Loucy (cell line): ENCODE measurements at regions not wholly inside any gene's neighbourhood (a gene's known extent, or its start where the extent isn't known, plus 50 kb on each side); places are given as distances from the start of the nearest gene placed in this dataset.

Experiments used
- H2AFZ ChIP-seq: fragments of 200-600 bp; sonication (generic); 2 replicates; pipeline ENCODE4 v1.6.0; 2016; ENCODE audit warnings: antibody characterized with exemption, mild to moderate bottlenecking, low read length, moderate library complexity
- H3F3A ChIP-seq: fragments of 200-600 bp; 2 replicates; pipeline ENCODE4 v1.6.0; 2016; ENCODE audit warnings: antibody characterized with exemption, low read depth, mild to moderate bottlenecking
- H3K27me3 ChIP-seq: fragments of 200-600 bp; sonication (generic); 2 replicates; pipeline ENCODE4 v1.6.1; 2014; ENCODE audit warnings: low read length, mild to moderate bottlenecking; ENCODE audit not compliant: insufficient read depth, poor library complexity, severe bottlenecking
- H3K36me3 ChIP-seq: fragments of 200-600 bp; sonication (generic); 2 replicates; pipeline ENCODE4 v1.6.1; 2016; ENCODE audit warnings: low read length; ENCODE audit not compliant: insufficient read depth
- H3K4me1 ChIP-seq: fragments of 200-600 bp; sonication (generic); 2 replicates; pipeline ENCODE4 v1.5.1; 2014; ENCODE audit warnings: low read length, mild to moderate bottlenecking; ENCODE audit not compliant: insufficient read depth, poor library complexity, severe bottlenecking
- H3K4me2 ChIP-seq: fragments of 200-600 bp; sonication (generic); 2 replicates; pipeline ENCODE4 v1.6.0; 2014; ENCODE audit warnings: antibody characterized with exemption, low read length, low read depth, mild to moderate bottlenecking; ENCODE audit not compliant: poor library complexity, severe bottlenecking
- H3K4me3 ChIP-seq: fragments of 200-600 bp; sonication (generic); 2 replicates; pipeline ENCODE4 v1.5.1; 2014; ENCODE audit warnings: low read length, mild to moderate bottlenecking, mixed read lengths; ENCODE audit not compliant: poor library complexity, severe bottlenecking
- H3K79me2 ChIP-seq: fragments of 200-600 bp; sonication (generic); 2 replicates; pipeline ENCODE4 v1.6.1; 2014; ENCODE audit warnings: low read length; ENCODE audit not compliant: insufficient read depth
- H3K9ac ChIP-seq: fragments of 200-600 bp; sonication (generic); 2 replicates; pipeline ENCODE4 v1.6.0; 2014; ENCODE audit warnings: mild to moderate bottlenecking, low read depth, low read length, moderate library complexity; ENCODE audit not compliant: poor library complexity, severe bottlenecking
- H3K9me2 ChIP-seq: fragments of 200-600 bp; sonication (generic); replicated peaks from 2 replicates; pipeline ENCODE4 v1.6.1; 2016; ENCODE audit warnings: low read depth, low read length, mixed read lengths
- H3K9me3 ChIP-seq: fragments of 200-600 bp; sonication (generic); 2 replicates; pipeline ENCODE4 v1.6.1; 2014; ENCODE audit warnings: mild to moderate bottlenecking, antibody characterized with exemption, low read length, low read depth; ENCODE audit not compliant: insufficient read depth
- H4K20me1 ChIP-seq: fragments of 200-600 bp; sonication (generic); 2 replicates; pipeline ENCODE4 v1.6.0; 2014; ENCODE audit warnings: antibody characterized with exemption, low read length, mild to moderate bottlenecking; ENCODE audit not compliant: insufficient read depth, poor library complexity, severe bottlenecking
- EZH2phosphoT487 ChIP-seq: fragments of 200-600 bp; IDR thresholded peaks from 2 replicates; pipeline ENCODE4 v1.6.1; 2018; ENCODE audit warnings: antibody characterized with exemption, mild to moderate bottlenecking, moderate library complexity, borderline replicate concordance
- TF ChIP-seq, protein P1 (sequence below): fragments of 200-600 bp; sonication (generic); conservative IDR thresholded peaks from 2 replicates; pipeline ENCODE4 v1.5.1; 2014; ENCODE audit warnings: mild to moderate bottlenecking, antibody characterized with exemption, low read length

DNA sequence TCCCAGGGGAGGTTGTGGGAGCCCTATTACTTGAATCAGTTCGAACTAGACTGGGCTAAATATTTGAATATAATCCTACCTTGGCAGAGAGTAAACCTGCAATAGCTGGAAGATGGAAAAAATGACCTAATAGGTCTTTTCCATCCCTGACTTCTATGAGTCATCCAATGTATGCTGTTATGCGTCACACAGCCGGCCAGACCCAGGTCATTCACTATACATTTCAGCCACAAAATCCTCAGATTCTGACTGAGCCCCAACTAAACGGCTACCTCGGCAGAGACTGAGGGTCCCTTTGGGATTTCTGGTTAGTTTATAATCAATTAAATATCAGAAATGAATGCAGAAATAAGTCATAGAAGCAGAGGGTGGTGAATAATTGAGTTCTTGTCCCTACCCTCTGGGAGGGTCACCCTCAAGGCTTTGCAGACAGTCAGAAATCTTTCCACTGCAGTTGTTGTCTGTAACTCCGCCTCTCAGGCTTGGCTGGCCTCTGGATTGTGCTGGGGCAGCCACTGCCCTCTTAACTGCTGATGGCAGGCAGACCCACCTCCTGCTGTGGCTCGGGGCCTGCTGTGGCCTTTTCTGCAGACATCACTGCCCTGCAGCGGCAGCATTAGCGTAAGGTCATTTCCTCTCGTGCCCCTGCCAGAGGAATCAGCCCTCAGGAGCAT is 240.5 kb downstream of the TGFB2 start:
- Histone ChIP-seq H3K79me2 (no peaks in the 10 kb centered on the region), H3F3A (no peaks in the 10 kb centered on the region), H3K9me2 (no peaks in the 10 kb centered on the region; the same call in 1 of the 2 replicates), H4K20me1 (no peaks in the 10 kb centered on the region), H3K36me3 (no peaks in the 10 kb centered on the region), H3K9ac (no peak overlapping the region), H3K9me3 (no peaks in the 10 kb centered on the region), H3K4me1 (no peaks in the 10 kb centered on the region), H3K4me3 (no peak overlapping the region), H3K4me2 (no peak overlapping the region), H2AFZ (no peak overlapping the region), H3K27me3 (no peaks in the 10 kb centered on the region)
- TF ChIP-seq, protein P1, sequence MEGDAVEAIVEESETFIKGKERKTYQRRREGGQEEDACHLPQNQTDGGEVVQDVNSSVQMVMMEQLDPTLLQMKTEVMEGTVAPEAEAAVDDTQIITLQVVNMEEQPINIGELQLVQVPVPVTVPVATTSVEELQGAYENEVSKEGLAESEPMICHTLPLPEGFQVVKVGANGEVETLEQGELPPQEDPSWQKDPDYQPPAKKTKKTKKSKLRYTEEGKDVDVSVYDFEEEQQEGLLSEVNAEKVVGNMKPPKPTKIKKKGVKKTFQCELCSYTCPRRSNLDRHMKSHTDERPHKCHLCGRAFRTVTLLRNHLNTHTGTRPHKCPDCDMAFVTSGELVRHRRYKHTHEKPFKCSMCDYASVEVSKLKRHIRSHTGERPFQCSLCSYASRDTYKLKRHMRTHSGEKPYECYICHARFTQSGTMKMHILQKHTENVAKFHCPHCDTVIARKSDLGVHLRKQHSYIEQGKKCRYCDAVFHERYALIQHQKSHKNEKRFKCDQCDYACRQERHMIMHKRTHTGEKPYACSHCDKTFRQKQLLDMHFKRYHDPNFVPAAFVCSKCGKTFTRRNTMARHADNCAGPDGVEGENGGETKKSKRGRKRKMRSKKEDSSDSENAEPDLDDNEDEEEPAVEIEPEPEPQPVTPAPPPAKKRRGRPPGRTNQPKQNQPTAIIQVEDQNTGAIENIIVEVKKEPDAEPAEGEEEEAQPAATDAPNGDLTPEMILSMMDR = no peak
- TF ChIP-seq EZH2phosphoT487 = no peak

DNA sequence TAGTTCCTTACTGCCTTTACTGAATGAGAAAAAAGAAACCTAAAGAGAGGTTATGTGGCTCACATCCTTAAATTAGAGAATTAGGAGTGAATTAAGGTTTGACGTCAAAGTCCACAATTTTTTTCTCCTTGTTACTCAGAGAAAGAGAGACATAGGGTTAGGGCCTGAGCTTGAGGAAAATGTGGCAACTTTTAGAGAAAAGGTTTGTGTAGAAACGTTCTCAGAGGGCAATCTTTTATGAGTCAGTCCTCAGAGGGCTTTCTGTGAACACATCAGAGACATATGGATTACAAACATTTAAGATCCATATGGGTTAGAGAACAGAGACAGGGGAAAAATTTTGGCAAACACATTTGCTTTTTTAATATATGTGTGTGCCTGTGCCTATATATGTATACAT is 242.8 kb downstream of the TGFB2 start:
- Histone ChIP-seq H3K9me3 (no peaks in the 10 kb centered on the region), H3K4me2 (no peak overlapping the region), H3K36me3 (no peaks in the 10 kb centered on the region), H3K4me3 (no peak overlapping the region), H3K9ac (no peak overlapping the region), H3K27me3 (no peaks in the 10 kb centered on the region), H3K4me1 (no peaks in the 10 kb centered on the region), H3F3A (no peaks in the 10 kb centered on the region), H2AFZ (no peak overlapping the region), H3K79me2 (no peaks in the 10 kb centered on the region), H4K20me1 (no peaks in the 10 kb centered on the region), H3K9me2 (no peaks in the 10 kb centered on the region)
- TF ChIP-seq EZH2phosphoT487 = no peak
- TF ChIP-seq, protein P1 = no peak

DNA sequence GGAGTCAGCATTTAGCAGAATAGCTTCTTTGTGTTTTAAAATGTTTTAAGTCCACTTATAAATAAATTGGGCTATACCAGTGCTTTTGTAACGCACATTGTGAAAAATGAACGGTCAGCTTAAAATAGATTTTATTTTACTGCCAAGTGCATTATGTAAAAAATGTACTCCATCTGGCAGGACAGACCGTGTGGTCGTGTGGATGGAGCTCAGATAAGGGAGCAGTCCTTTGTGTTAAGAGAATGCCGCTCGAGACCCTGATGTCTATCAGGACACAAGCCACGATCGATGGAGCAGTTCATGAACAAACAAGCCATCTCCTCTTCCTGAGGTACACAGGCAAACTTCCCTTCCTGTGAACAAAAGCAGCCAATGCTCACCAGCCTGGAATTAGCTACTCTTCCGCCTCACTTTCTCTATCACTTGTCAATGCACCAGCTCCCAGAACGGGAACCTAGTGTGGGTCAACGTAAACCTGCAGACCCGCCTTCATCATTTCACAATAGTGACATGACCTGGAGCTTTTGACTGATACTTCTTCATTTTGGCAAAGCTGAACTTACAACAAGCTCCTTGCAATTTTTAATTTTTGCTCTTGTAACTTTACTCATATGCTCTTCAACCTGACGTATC is 243.5 kb downstream of the TGFB2 start:
- Histone ChIP-seq H3K27me3 (no peaks in the 10 kb centered on the region), H3K9ac (no peak overlapping the region), H3K4me2 (no peak overlapping the region), H3K36me3 (no peaks in the 10 kb centered on the region), H3K79me2 (no peaks in the 10 kb centered on the region), H3K4me3 (no peak overlapping the region), H3K9me2 (no peaks in the 10 kb centered on the region), H3F3A (no peaks in the 10 kb centered on the region), H4K20me1 (no peaks in the 10 kb centered on the region), H3K4me1 (no peaks in the 10 kb centered on the region), H2AFZ (no peak overlapping the region), H3K9me3 (no peaks in the 10 kb centered on the region)
- no peak for TF ChIP-seq EZH2phosphoT487
- TF ChIP-seq, protein P1 = no peak
